IPS-NIHi7 (cell line): ENCODE measurements at regions not wholly inside any gene's neighbourhood (a gene's known extent, or its start where the extent isn't known, plus 50 kb on each side); places are given as distances from the start of the nearest gene placed in this dataset.

ENCODE experiments used
- DNase-seq: peaks from one replicate; pipeline ENCODE4 v3.0.0; 2012; ENCODE audit warnings: mixed read lengths; ENCODE audit errors: extremely low spot score

- DNase-seq = no peak
These were observed 709.5 kb upstream of the ACVR2A start for GRCh38 chr2:147135376-147135775.

- no peak for DNase-seq
These were observed 711.4 kb upstream of the ACVR2A start for GRCh38 chr2:147133286-147133908.

- no peak for DNase-seq
These were observed 719.7 kb upstream of the ACVR2A start for GRCh38 chr2:147125145-147125544.

DNA sequence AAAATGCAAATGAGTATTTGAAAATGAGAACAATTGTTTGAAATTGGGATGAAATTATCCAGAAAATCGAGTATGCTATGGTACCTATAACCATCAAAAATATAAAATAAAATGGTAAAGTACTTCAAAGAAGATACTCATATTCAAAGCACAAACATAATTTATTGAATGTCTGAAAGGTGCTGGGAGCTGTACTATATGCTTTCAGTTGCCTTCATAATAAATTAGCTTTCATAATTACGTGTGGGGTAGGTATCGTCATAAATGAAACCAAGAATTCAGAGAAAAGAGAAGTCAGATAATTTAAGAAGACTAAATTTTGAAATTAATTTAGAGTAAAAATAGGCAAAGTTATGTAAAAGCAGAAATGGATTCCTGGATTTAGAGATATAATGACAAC, 721.9 kb upstream of the ACVR2A start:
- no peak for DNase-seq

- DNase-seq = no peak
These were observed 733.9 kb upstream of the ACVR2A start for GRCh38 chr2:147110962-147111361.

DNA sequence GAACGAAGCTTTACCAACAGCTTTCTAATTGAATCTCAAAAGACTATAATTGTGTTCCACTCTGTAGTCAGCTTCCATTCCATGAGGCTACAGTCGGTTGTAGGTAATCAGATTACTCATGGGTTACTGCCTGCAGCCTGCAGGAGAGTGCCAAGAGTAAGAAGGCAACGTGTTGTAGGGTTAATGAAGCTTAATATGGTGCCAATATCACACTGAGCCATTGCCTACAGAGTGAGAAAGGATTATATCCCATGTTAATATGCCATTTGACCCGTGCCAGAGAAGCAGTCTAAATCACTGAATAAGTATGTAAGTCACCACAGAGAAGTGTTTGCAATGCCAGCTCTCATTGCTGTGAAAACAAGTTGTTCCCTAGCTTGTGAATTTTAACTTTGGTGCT, 734.5 kb upstream of the ACVR2A start:
- DNase-seq = no peak

- DNase-seq = no peak
These were observed 735.5 kb upstream of the ACVR2A start for GRCh38 chr2:147109291-147109690.

DNA sequence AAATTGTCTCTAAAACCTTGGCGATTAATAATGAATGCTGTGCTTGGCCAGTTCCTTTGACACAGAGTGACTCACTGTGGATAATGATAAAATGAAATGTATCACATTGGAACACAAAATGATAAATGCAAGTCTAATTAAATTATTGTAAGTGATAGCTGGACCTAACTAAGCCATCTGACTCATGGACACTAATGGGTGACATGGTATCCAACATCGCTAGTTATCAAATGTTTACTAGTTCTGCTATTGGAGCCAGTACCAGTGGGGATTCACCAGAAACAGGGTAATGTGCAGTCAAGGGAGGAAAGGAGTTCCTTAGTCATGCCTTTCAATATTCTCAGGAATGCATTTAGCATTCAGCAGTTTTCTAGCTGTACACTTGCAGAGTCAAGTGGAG, 736.3 kb upstream of the ACVR2A start:
- DNase-seq = no peak

GRCh38 chr2:147101941-147102790, 742.7 kb upstream of the ACVR2A start:
- DNase-seq = no peak

DNA sequence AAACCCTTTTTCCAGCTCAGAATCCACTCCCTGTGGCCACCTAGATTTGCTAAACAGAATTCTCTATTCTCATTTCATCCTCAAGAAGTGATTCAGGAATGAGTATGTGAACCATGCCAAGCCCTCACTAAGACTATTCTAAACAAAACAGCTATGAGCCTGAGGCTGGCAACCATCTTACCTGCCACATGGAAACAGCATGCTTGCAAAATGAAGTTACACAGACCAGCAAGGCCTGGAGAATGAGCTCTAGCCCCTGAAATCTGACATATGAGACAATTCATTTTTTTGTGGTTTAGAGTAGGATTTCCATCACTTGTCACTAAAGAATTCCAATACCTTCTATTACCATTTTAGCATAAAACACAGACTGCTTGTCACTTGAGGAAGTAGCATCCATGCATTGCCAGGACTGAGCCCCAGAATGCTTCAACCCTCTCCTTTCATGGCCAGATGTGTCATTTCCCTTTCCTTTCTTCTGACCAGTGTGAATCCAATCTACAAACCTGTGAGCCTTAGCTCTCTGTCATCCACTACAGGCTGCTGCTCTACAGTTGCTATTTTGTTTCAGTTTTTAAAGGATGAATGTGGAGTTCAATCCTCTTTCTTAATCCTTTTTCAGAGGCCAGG, 744.3 kb upstream of the ACVR2A start:
- no peak for DNase-seq

GRCh38 chr2:147099845-147100244, 745.0 kb upstream of the ACVR2A start:
- no peak for DNase-seq

GRCh38 chr2:147098940-147099339, 745.9 kb upstream of the ACVR2A start:
- no peak for DNase-seq

DNA sequence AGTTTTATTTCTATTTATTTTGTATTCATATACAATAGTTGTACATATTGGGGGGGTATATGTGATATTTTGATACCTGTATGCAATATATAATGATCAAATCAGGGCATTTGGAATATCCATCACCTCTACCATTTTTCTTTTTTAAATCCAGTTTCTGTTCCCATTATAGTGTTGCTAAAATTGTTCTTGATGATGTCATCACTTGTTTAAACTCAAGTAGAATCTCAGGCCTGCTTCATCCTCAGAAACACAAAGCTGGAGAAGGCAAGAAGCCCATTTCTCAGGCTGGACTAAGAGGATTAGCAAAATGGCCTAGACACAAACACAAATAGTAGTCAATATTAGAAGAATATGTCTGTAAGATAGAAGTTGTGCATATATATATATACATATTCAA, 747.1 kb upstream of the ACVR2A start:
- DNase-seq = no peak

- DNase-seq = no peak
These were observed 748.2 kb upstream of the ACVR2A start for GRCh38 chr2:147096671-147097070.

- DNase-seq = no peak
These were observed 749.5 kb upstream of the ACVR2A start for GRCh38 chr2:147095376-147095775.

- DNase-seq = peak; percentile 14
These were observed 750.8 kb upstream of the ACVR2A start for GRCh38 chr2:147094077-147094476.

DNA sequence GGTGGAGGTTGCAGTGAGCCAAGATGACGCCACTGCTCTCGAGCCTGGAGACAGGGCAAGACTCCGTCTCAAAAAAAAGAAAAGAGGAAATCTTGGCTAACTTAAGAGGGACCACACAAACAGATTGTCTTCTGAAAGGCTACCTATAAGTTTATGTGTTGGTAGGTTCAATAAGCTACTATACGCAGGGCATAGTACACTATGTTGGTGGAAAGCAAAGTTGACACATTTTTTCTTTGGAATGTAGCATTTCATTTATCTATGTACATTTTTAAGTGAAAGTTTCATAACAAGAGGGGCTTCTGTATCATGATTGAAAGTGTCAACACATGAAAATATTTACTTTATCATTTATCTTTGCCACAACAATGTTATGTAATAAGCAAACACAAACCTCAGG, 752.6 kb upstream of the ACVR2A start:
- DNase-seq = no peak

DNA sequence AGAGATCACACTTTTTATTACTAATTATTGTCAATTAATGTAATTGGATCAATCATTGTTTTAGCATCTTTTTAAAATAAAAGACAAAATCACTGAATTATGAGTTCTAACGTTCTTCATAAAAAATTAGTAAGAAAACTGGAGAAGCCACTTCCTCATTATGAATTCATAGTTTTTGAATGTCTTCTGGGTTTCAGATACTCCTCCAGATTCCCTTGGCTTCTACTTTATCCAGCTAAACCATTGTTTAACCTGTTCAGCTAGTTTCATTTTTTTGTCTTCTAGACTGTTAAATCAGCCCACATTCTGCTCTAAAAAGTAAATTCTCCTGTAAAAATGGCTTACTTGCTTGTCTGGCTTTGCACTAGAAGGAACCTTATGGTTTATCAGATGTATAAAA, 753.4 kb upstream of the ACVR2A start:
- no peak for DNase-seq

DNA sequence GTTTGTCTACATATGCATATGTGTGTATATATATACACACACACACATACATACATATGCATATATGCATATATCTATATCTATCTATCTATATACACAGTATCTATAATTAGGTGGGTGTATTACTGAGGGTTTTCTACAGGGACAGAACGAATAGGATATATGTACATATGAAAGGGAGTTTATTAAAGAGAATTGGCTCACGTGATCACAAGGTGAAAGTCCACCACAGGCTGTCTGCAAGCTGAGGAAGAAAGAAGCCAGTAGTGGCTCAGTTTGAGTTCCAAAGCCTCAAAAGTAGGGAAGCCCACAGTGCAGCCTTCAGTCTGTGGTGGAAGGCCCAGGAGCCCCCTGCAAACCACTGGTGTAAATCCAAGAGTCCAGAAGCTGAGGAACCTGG, 756.0 kb upstream of the ACVR2A start:
- no peak for DNase-seq

DNA sequence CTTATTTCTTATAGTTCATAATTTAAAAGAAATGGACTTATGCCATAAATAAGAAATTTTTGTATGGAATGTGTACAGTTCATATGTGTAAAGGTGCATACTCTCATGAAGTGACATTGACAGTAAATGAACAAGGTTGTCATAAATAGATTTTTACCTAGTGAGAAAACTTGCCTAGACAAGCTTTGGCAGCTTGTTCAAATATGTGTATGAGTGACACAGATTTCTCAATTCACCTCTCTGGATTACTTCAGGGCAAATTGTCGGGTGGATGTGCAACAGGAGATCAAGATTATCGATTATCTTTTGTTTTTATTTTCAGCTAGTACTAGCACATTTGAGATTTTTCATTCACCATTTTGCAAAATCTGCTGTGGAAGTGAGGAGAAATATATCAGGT, 758.1 kb upstream of the ACVR2A start:
- DNase-seq = no peak

- DNase-seq = no peak
These were observed 761.2 kb upstream of the ACVR2A start for GRCh38 chr2:147083664-147084063.

- peak; percentile 74 for DNase-seq
These were observed 761.8 kb upstream of the ACVR2A start for GRCh38 chr2:147082850-147083522.
